ENCODE measurements at regions not wholly inside any gene's neighbourhood (a gene's known extent, or its start where the extent isn't known, plus 50 kb on each side); places are given as distances from the start of the nearest gene placed in this dataset.

DNA sequence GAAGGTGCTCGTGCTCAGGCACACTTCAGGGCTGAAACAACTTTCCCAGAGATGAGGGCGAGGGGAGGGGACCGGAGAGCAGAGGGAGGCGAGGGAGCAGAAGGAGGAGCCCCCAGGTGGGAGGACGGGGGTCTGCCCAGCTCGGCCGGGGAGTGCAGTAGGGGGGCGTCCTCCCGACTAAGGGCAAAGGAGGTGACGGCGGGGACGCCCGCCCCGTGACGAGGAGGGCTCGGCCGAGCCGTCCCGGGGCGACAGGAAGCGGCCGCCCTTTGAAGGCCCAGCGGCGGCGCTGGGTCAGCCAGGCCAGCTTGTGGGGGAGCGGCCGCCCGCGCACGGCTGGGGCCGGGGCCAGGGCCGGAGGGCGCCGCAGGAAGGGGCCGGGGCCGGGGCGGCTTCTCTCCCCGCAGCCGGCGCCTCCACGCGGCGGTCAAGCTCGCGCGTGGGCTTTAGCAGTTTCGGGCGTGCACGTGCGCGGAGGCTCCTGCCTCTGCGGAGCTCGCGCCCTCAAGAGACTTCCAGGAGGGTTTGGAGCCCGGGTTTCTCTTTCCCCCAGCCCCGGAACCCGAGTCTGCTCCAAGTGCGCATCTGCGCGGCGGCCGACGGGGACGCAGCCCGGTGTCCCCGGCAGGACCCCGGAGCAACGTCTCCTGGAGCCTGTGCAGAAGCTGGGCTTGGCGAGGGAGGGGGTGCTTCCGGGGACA is 100.8 kb upstream of the SLC45A1 start:
- DNase-seq: no peak
- H3K9ac ChIP-seq (ENCODE audit: low read length): no peak overlapping the region
- no peak overlapping the region for H3K4me2 ChIP-seq (ENCODE audit: low read depth, low read length)
- H3K4me3 ChIP-seq (ENCODE audit: low read length): no peak overlapping the region
- TF ChIP-seq, protein P1, sequence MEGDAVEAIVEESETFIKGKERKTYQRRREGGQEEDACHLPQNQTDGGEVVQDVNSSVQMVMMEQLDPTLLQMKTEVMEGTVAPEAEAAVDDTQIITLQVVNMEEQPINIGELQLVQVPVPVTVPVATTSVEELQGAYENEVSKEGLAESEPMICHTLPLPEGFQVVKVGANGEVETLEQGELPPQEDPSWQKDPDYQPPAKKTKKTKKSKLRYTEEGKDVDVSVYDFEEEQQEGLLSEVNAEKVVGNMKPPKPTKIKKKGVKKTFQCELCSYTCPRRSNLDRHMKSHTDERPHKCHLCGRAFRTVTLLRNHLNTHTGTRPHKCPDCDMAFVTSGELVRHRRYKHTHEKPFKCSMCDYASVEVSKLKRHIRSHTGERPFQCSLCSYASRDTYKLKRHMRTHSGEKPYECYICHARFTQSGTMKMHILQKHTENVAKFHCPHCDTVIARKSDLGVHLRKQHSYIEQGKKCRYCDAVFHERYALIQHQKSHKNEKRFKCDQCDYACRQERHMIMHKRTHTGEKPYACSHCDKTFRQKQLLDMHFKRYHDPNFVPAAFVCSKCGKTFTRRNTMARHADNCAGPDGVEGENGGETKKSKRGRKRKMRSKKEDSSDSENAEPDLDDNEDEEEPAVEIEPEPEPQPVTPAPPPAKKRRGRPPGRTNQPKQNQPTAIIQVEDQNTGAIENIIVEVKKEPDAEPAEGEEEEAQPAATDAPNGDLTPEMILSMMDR (IDR thresholded peaks at IDR 0.05; ENCODE audit: low read length): no peak
- TF ChIP-seq EZH2phosphoT487 (IDR thresholded peaks at IDR 0.05; ENCODE audit: low read length) (no peak), EZH2 (optimal IDR thresholded peaks at IDR 0.05; ENCODE audit: low read depth, low read length) (no peak)
- H3K9me2 ChIP-seq (replicated peaks; ENCODE audit: insufficient read depth, low read length): no peaks in the 10 kb centered on the region
- peaks cover 93% of the 10 kb centered on the region for H3K27me3 ChIP-seq (replicated peaks; ENCODE audit: insufficient read depth, low read length)
- no peaks in the 10 kb centered on the region for H3K79me2 ChIP-seq (ENCODE audit: low read length)
- no peaks in the 10 kb centered on the region for H4K20me1 ChIP-seq (ENCODE audit: insufficient read depth, low read length)
- no peaks in the 10 kb centered on the region for H3K4me1 ChIP-seq (ENCODE audit: low read length)
- H3K36me3 ChIP-seq (replicated peaks; ENCODE audit: insufficient read depth, low read length): no peaks in the 10 kb centered on the region
- H2AFZ ChIP-seq (ENCODE audit: low read length): no peak overlapping the region
- no peaks in the 10 kb centered on the region for H3F3A ChIP-seq (ENCODE audit: insufficient read depth, low read length)
- no peaks in the 10 kb centered on the region for H3K9me3 ChIP-seq (replicated peaks; ENCODE audit: insufficient read depth, low read length)
- no peak overlapping the region for H3K27ac ChIP-seq (ENCODE audit: low read length)

GRCh38 chr1:8216005-8216404 is 101.9 kb upstream of the SLC45A1 start:
- Histone ChIP-seq H3K9me2 (replicated peaks; ENCODE audit: insufficient read depth, low read length) (no peaks in the 10 kb centered on the region), H3K4me1 (ENCODE audit: low read length) (no peaks in the 10 kb centered on the region), H4K20me1 (ENCODE audit: insufficient read depth, low read length) (no peaks in the 10 kb centered on the region), H3K27ac (ENCODE audit: low read length) (no peak overlapping the region), H3K4me2 (ENCODE audit: low read depth, low read length) (no peak overlapping the region), H3K4me3 (ENCODE audit: low read length) (no peak overlapping the region), H3K9me3 (replicated peaks; ENCODE audit: insufficient read depth, low read length) (no peaks in the 10 kb centered on the region), H3K79me2 (ENCODE audit: low read length) (no peaks in the 10 kb centered on the region), H3K9ac (ENCODE audit: low read length) (no peak overlapping the region), H3K36me3 (replicated peaks; ENCODE audit: insufficient read depth, low read length) (no peaks in the 10 kb centered on the region), H3F3A (ENCODE audit: insufficient read depth, low read length) (no peaks in the 10 kb centered on the region), H3K27me3 (replicated peaks; ENCODE audit: insufficient read depth, low read length) (peaks cover 93% of the 10 kb centered on the region), H2AFZ (ENCODE audit: low read length) (no peak overlapping the region)
- TF ChIP-seq EZH2phosphoT487 (IDR thresholded peaks at IDR 0.05; ENCODE audit: low read length) (no peak), EZH2 (optimal IDR thresholded peaks at IDR 0.05; ENCODE audit: low read depth, low read length) (no peak)
- TF ChIP-seq, protein P1 (IDR thresholded peaks at IDR 0.05; ENCODE audit: low read length): no peak
- no peak for DNase-seq

DNA sequence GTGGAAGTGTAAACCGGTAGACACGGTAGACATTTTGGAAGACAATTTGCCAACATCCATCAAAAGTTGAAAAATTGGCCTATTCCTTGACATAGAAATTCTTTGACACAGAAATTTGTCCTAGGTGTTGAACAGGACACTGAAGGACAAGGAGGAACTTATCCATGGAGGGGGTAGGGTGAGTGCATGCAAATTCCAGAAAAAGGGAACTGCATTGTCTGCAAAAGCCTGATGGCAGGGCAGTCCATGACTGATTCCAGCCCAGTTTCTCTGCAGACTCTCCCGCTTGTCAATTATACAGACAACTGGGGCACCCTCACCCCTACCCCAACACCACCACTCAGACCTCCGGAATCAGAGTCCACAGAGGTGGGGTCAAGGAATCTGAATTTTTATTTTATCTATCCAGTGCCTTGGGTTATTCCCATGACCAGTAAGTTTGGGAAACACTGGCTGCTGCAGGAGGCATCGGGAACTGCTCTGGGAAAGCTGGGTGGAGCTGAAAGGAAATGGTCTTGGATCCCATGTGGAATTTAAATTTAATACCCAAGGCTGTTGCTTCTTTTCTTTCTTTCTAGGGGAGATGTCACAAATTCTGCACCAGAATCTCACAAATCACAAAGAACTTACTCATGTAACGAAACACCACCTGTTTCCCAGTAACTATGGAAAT is 103.3 kb upstream of the SLC45A1 start:
- Histone ChIP-seq H3F3A (ENCODE audit: insufficient read depth, low read length) (no peaks in the 10 kb centered on the region), H3K27ac (ENCODE audit: low read length) (no peak overlapping the region), H3K9ac (ENCODE audit: low read length) (no peak overlapping the region), H3K27me3 (replicated peaks; ENCODE audit: insufficient read depth, low read length) (peaks cover 95% of the 10 kb centered on the region), H3K4me3 (ENCODE audit: low read length) (no peak overlapping the region), H3K4me2 (ENCODE audit: low read depth, low read length) (no peak overlapping the region), H3K36me3 (replicated peaks; ENCODE audit: insufficient read depth, low read length) (no peaks in the 10 kb centered on the region), H4K20me1 (ENCODE audit: insufficient read depth, low read length) (no peaks in the 10 kb centered on the region), H3K79me2 (ENCODE audit: low read length) (no peaks in the 10 kb centered on the region), H3K9me2 (replicated peaks; ENCODE audit: insufficient read depth, low read length) (no peaks in the 10 kb centered on the region), H2AFZ (ENCODE audit: low read length) (no peak overlapping the region), H3K4me1 (ENCODE audit: low read length) (no peaks in the 10 kb centered on the region), H3K9me3 (replicated peaks; ENCODE audit: insufficient read depth, low read length) (no peaks in the 10 kb centered on the region)
- no peak for DNase-seq
- TF ChIP-seq, protein P1 (IDR thresholded peaks at IDR 0.05; ENCODE audit: low read length): no peak
- no peak for TF ChIP-seq EZH2phosphoT487 (IDR thresholded peaks at IDR 0.05; ENCODE audit: low read length)
- TF ChIP-seq EZH2 (optimal IDR thresholded peaks at IDR 0.05; ENCODE audit: low read depth, low read length): no peak
